K562 (cell line): ENCODE measurements at regions not wholly inside any gene's neighbourhood (a gene's known extent, or its start where the extent isn't known, plus 50 kb on each side); places are given as distances from the start of the nearest gene placed in this dataset.

Experiments used
- ATAC-seq: fragments of 200-7000 bp; cut with Tn5 transposase; 3 replicates; pipeline ENCODE4 v1.9.1; 2020; ENCODE audit warnings: moderate library complexity
- BruUV-seq: library from RNA; stranded (reverse); fragments of 400-500 nt; replicated peaks from 2 replicates; lab custom pipeline; 2021; lab: Mats Ljungman, UMichigan
- CTCF ChIA-PET: fragments of 300-600 bp; formaldehyde crosslinking; extraction: SDS; loops from one replicate; lab custom pipeline; 2021; ENCODE audit warnings: low intra/inter-chr PET ratio; lab: Yijun Ruan, JAX
- POLR2A ChIA-PET: fragments of 300-600, 350-650 bp; sonication (Branson Sonifier 250); formaldehyde crosslinking; extraction: SDS; loops from one replicate; lab custom pipeline; 2021; ENCODE audit warnings: antibody characterized with exemption, inconsistent platforms; lab: Yijun Ruan, JAX
- DNase-seq, 4 experiments: peaks; one replicate each; pipeline versions ENCODE4 v3.0.0 to v3.0.0-alpha.2; 2011 to 2018; ENCODE audit warnings: low spot score in 3 of 4, mixed read lengths in 3 of 4; ENCODE audit errors: extremely low read depth in 1 of 4
- FAIRE-seq: peaks from 2 replicates; lab custom pipeline; 2011; peaks lifted over from hg19 to GRCh38; lab: Jason Lieb, UNC
- H2AFZ ChIP-seq: 2 replicates; pipeline ENCODE4 v1.6.0; 2011; ENCODE audit warnings: low read depth, low read length, control low read depth, inconsistent platforms
- H3K27ac ChIP-seq: fragments of 200-600 bp; 3 replicates; pipeline ENCODE4 v1.8.0; 2011; ENCODE audit warnings: low read depth, mild to moderate bottlenecking, control low read depth, inconsistent platforms, low read length, moderate library complexity, mixed read lengths; ENCODE audit errors: extremely low read depth
- H3K27me3 ChIP-seq, 2 experiments: fragments of 300-600 bp in 1 of 2; 2 replicates in 1 of 2; 3 replicates in 1 of 2; pipeline versions ENCODE4 v1.6.0 to v1.8.0; 2011; ENCODE audit warnings: inconsistent platforms in 2 of 2, low read length in 2 of 2, mild to moderate bottlenecking in 1 of 2, mixed read lengths in 1 of 2, moderate library complexity in 1 of 2; ENCODE audit not compliant: control insufficient read depth in 2 of 2, insufficient read depth in 2 of 2
- H3K36me3 ChIP-seq: fragments of 300-600 bp; 3 replicates; pipeline ENCODE4 v1.8.0; 2011; ENCODE audit warnings: mild to moderate bottlenecking, low read length, inconsistent platforms; ENCODE audit not compliant: control insufficient read depth, insufficient read depth
- H3K4me1 ChIP-seq, 2 experiments: fragments of 200-600 bp in 1 of 2; replicated peaks in 1 of 2; 2 replicates in 1 of 2; 3 replicates in 1 of 2; pipeline versions ENCODE4 v1.5.1 to v1.8.0; 2011; ENCODE audit warnings: inconsistent platforms in 2 of 2, low read length in 2 of 2, mild to moderate bottlenecking in 1 of 2, mixed read lengths in 1 of 2, moderate library complexity in 1 of 2; ENCODE audit not compliant: control insufficient read depth in 2 of 2, insufficient read depth in 2 of 2
- H3K4me2 ChIP-seq: 2 replicates; pipeline ENCODE4 v1.6.1; 2011; ENCODE audit warnings: low read length, control low read depth, inconsistent platforms, mixed read lengths; ENCODE audit not compliant: insufficient read depth
- H3K4me3 ChIP-seq: fragments of 200-600 bp; sonication (generic), shearing (Covaris generic); 2 replicates; pipeline ENCODE4 v1.5.1; 2016; ENCODE audit warnings: control low read depth, inconsistent platforms
- H3K79me2 ChIP-seq: fragments of 200-600 bp; 3 replicates; pipeline ENCODE4 v1.8.0; 2011; ENCODE audit warnings: low read length, inconsistent platforms; ENCODE audit not compliant: control insufficient read depth, insufficient read depth
- H3K9ac ChIP-seq, 2 experiments: 2 replicates each; pipeline versions ENCODE4 v1.6.0 to v1.6.1; 2011; ENCODE audit warnings: low read depth in 2 of 2, low read length in 2 of 2, control low read depth in 1 of 2, inconsistent platforms in 1 of 2, mild to moderate bottlenecking in 1 of 2, mixed read lengths in 1 of 2; ENCODE audit not compliant: insufficient read depth in 1 of 2
- H3K9me1 ChIP-seq: one replicate; pipeline ENCODE4 v1.6.0; 2011; ENCODE audit warnings: inconsistent platforms, mild to moderate bottlenecking, low read length, moderate library complexity; ENCODE audit not compliant: control insufficient read depth, insufficient read depth
- H3K9me3 ChIP-seq: replicated peaks from 2 replicates; pipeline ENCODE4 v1.5.1; 2011; ENCODE audit warnings: low read depth, low read length, inconsistent platforms; ENCODE audit not compliant: control insufficient read depth, insufficient read depth
- H4K20me1 ChIP-seq: replicated peaks from 2 replicates; pipeline ENCODE4 v1.6.1; 2011; ENCODE audit warnings: low read length, inconsistent platforms, mixed read lengths; ENCODE audit not compliant: control insufficient read depth, insufficient read depth
- ARID2 ChIP-seq: fragments of 450-650 bp; IDR thresholded peaks from 2 replicates; pipeline ENCODE4 v1.6.1; 2017; ENCODE audit warnings: antibody characterized with exemption, mild to moderate bottlenecking
- C11orf30 ChIP-seq: fragments of 450-650 bp; IDR thresholded peaks from 2 replicates; pipeline ENCODE4 v1.6.1; 2016; ENCODE audit warnings: low read depth, mild to moderate bottlenecking
- CHCHD3 ChIP-seq: fragments of 250-450 bp; sonication (Bioruptor Pico); IDR thresholded peaks from 2 replicates; pipeline ENCODE4 v2.1.2; 2022; ENCODE audit warnings: mild to moderate bottlenecking
- HDGF ChIP-seq: fragments of 450-650 bp; IDR thresholded peaks from 2 replicates; pipeline ENCODE4 v1.6.1; 2016
- HOXB6 ChIP-seq: fragments of 250-450 bp; sonication (Bioruptor Pico); IDR thresholded peaks from 2 replicates; pipeline ENCODE4 v1.5.1; 2022; ENCODE audit warnings: mild to moderate bottlenecking, borderline replicate concordance
- MAFG ChIP-seq: fragments of 450-650 bp; conservative IDR thresholded peaks from 2 replicates; pipeline ENCODE4 v1.6.1; 2016; ENCODE audit warnings: missing genetic modification characterization, missing compliant biosample characterization
- SIN3A ChIP-seq, 2 experiments: fragments of 150-350 bp in 1 of 2; IDR thresholded peaks; 2 replicates each; pipeline ENCODE4 v1.6.1; 2011 to 2016; ENCODE audit warnings: borderline replicate concordance in 2 of 2, low read depth in 2 of 2, low read length in 2 of 2, mild to moderate bottlenecking in 2 of 2, moderate library complexity in 2 of 2; ENCODE audit not compliant: control insufficient read depth in 1 of 2
- SIN3B ChIP-seq: fragments of 450-650 bp; IDR thresholded peaks from 2 replicates; pipeline ENCODE4 v1.6.1; 2017; ENCODE audit warnings: low read depth, mild to moderate bottlenecking, moderate library complexity
- ZNF224 ChIP-seq: sonication (generic); formaldehyde crosslinking; IDR thresholded peaks from 2 replicates; pipeline ENCODE4 v1.8.0; 2022; ENCODE audit warnings: mild to moderate bottlenecking, missing genetic modification reagents
- ZNF583 ChIP-seq: fragments of 250-450 bp; sonication (Bioruptor Pico); IDR thresholded peaks from 2 replicates; pipeline ENCODE4 v1.4.0; 2020
- WGBS: fragments of 100-300 bp; shearing (Covaris generic); methylation state at CpG from one replicate; pipeline ENCODE4 v1.1.6; 2016; ENCODE audit warnings: low coverage, mixed read lengths; ENCODE audit not compliant: insufficient coverage; ENCODE audit errors: missing lambda C conversion rate; 5-methylcytosine and 5-hydroxymethylcytosine counted together
- in situ Hi-C: fragments of 300-500 bp; cut with MboI; formaldehyde crosslinking; loops from 4 replicates; pipeline ENCODE4 v1.15.0; 2018; ENCODE audit warnings: inconsistent platforms, mixed read lengths
- intact Hi-C: fragments of 100-400 bp; cut with micrococcal nuclease; formaldehyde crosslinking; loops from 2 replicates; pipeline ENCODE4 v1.14.2; 2022
- TF ChIP-seq, protein P1 (sequence below): fragments of 250-450 bp; sonication (Bioruptor Pico); IDR thresholded peaks from 2 replicates; pipeline ENCODE4 v1.5.0; 2021; ENCODE audit warnings: mild to moderate bottlenecking, borderline replicate concordance
- TF ChIP-seq, protein P2 (sequence below), 2 experiments: fragments of 450-650 bp; formaldehyde crosslinking in 1 of 2; IDR thresholded peaks; 2 replicates each; pipeline versions ENCODE4 v1.4.0 to v1.6.1; 2014 to 2020; ENCODE audit warnings: mild to moderate bottlenecking in 2 of 2, borderline replicate concordance in 1 of 2, low read depth in 1 of 2

DNA sequence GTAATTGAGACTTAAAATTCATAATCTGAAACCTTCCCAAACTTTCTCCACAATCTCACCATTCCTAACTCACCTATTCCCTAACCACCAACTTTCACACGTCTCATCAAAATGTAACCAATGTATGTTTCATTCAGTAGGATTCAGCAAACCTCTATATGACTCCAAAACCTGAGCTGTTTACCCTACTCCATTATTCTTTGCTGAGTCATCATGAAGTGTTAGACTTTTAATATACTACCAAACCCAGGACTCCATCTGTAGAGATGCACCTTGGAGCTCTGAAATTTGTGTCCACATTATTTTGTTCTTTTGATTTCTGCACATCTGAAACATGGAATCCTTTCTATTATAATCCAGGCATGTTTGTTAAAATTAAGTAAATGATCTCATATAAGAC, 727.0 kb upstream of the PIK3C3 start:
- H3K27ac ChIP-seq = no peak overlapping the region
- no peak for DNase-seq
- H3K9me1 ChIP-seq = no peaks in the 10 kb centered on the region
- no peak overlapping the region for H2AFZ ChIP-seq
- H3K9ac ChIP-seq = no peak overlapping the region
- no peak for FAIRE-seq
- H3K4me1 ChIP-seq = no peaks in the 10 kb centered on the region
- ChIA-PET POLR2A (no interaction called here), CTCF (no interaction called here)
- WGBS = 0% methylated on average over 1 of the region's 1 CpG
- no peaks in the 10 kb centered on the region for H3K9me3 ChIP-seq
- no peaks in the 10 kb centered on the region for H3K36me3 ChIP-seq
- no peak overlapping the region for H3K4me2 ChIP-seq
- H3K4me3 ChIP-seq = no peak overlapping the region
- in situ Hi-C loops (no loop called here), intact Hi-C loops (no loop called here)
- no peaks in the 10 kb centered on the region for H3K79me2 ChIP-seq
- no TSS peak for BruUV-seq
- H4K20me1 ChIP-seq = no peaks in the 10 kb centered on the region
- no peaks in the 10 kb centered on the region for H3K27me3 ChIP-seq
- ATAC-seq = no peak
- TF ChIP-seq MAFG (tag) = peak; percentile 75
- TF ChIP-seq CHCHD3 (CRISPR knock-in tag) = no peak
- TF ChIP-seq ZNF583 (CRISPR knock-in tag) = no peak
- TF ChIP-seq ARID2 = no peak
- TF ChIP-seq SIN3B = no peak
- TF ChIP-seq, protein P1, sequence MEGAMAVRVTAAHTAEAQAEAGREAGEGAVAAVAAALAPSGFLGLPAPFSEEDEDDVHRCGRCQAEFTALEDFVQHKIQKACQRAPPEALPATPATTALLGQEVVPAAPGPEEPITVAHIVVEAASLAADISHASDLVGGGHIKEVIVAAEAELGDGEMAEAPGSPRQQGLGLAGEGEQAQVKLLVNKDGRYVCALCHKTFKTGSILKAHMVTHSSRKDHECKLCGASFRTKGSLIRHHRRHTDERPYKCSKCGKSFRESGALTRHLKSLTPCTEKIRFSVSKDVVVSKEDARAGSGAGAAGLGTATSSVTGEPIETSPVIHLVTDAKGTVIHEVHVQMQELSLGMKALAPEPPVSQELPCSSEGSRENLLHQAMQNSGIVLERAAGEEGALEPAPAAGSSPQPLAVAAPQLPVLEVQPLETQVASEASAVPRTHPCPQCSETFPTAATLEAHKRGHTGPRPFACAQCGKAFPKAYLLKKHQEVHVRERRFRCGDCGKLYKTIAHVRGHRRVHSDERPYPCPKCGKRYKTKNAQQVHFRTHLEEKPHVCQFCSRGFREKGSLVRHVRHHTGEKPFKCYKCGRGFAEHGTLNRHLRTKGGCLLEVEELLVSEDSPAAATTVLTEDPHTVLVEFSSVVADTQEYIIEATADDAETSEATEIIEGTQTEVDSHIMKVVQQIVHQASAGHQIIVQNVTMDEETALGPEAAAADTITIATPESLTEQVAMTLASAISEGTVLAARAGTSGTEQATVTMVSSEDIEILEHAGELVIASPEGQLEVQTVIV (CRISPR knock-in tag) = no peak
- no peak for TF ChIP-seq HDGF
- no peak for TF ChIP-seq ZNF224 (CRISPR knock-in tag)
- TF ChIP-seq, protein P2, sequence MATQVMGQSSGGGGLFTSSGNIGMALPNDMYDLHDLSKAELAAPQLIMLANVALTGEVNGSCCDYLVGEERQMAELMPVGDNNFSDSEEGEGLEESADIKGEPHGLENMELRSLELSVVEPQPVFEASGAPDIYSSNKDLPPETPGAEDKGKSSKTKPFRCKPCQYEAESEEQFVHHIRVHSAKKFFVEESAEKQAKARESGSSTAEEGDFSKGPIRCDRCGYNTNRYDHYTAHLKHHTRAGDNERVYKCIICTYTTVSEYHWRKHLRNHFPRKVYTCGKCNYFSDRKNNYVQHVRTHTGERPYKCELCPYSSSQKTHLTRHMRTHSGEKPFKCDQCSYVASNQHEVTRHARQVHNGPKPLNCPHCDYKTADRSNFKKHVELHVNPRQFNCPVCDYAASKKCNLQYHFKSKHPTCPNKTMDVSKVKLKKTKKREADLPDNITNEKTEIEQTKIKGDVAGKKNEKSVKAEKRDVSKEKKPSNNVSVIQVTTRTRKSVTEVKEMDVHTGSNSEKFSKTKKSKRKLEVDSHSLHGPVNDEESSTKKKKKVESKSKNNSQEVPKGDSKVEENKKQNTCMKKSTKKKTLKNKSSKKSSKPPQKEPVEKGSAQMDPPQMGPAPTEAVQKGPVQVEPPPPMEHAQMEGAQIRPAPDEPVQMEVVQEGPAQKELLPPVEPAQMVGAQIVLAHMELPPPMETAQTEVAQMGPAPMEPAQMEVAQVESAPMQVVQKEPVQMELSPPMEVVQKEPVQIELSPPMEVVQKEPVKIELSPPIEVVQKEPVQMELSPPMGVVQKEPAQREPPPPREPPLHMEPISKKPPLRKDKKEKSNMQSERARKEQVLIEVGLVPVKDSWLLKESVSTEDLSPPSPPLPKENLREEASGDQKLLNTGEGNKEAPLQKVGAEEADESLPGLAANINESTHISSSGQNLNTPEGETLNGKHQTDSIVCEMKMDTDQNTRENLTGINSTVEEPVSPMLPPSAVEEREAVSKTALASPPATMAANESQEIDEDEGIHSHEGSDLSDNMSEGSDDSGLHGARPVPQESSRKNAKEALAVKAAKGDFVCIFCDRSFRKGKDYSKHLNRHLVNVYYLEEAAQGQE (IDR thresholded peaks at IDR 0.05; ENCODE audit: borderline replicate concordance) = no peak
- TF ChIP-seq, protein P2 (CRISPR knock-in tag; IDR thresholded peaks at IDR 0.05; ENCODE audit: low read depth) = no peak
- peak; percentile 32; the same call in 1 of the 2 replicates for TF ChIP-seq C11orf30
- TF ChIP-seq HOXB6 (CRISPR knock-in tag) = no peak
- no peak for TF ChIP-seq SIN3A (IDR thresholded peaks at IDR 0.05; ENCODE audit: borderline replicate concordance in 2 of 2, control insufficient read depth in 1 of 2, low read depth in 2 of 2, low read length in 2 of 2)
